ENCODE measurements at regions not wholly inside any gene's neighbourhood (a gene's known extent, or its start where the extent isn't known, plus 50 kb on each side); places are given as distances from the start of the nearest gene placed in this dataset.

- no peak for TF ChIP-seq ZFX (IDR thresholded peaks at IDR 0.05; ENCODE audit: borderline replicate concordance)
- TF ChIP-seq, protein P1, sequence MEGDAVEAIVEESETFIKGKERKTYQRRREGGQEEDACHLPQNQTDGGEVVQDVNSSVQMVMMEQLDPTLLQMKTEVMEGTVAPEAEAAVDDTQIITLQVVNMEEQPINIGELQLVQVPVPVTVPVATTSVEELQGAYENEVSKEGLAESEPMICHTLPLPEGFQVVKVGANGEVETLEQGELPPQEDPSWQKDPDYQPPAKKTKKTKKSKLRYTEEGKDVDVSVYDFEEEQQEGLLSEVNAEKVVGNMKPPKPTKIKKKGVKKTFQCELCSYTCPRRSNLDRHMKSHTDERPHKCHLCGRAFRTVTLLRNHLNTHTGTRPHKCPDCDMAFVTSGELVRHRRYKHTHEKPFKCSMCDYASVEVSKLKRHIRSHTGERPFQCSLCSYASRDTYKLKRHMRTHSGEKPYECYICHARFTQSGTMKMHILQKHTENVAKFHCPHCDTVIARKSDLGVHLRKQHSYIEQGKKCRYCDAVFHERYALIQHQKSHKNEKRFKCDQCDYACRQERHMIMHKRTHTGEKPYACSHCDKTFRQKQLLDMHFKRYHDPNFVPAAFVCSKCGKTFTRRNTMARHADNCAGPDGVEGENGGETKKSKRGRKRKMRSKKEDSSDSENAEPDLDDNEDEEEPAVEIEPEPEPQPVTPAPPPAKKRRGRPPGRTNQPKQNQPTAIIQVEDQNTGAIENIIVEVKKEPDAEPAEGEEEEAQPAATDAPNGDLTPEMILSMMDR (IDR thresholded peaks at IDR 0.05): no peak
- H3K27ac ChIP-seq: no peak overlapping the region
Measured at GRCh38 chr3:73222126-73222525, 160.7 kb downstream of the EBLN2 start.

DNA sequence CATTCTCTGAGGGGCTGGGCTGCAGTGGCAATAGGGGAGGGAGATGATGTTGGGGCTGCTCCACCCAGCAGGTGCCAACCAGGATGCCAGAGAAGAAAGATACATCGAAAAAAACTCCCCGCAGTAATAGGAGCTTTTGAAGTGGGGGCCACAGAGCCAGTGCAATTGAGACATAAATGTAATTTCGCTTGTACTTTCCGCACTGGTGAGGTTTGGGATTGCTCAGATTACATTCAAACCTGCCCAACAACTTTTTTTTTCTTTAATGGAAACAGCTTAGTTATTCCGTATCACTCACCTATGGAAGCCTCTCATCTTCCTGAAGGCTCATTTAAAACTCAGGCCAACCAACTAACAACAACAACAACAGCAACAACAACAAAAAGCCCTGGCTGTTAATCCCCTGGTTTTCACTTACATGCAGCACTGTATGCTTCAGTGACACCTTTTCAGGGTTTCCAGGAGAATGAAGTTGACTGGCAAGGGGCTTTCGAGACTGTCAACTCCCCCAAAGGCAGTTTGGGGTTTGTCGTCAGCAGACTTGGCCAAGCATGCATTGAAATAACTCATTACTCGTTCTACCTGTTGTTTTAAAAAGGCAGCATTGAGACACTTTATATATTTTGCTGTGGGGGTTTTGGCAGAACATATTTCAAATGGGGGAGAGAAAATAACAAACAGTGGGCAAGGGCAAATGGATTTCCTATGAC is 163.8 kb downstream of the EBLN2 start:
- H3K27ac ChIP-seq: no peak overlapping the region
- no peak for TF ChIP-seq ZFX (IDR thresholded peaks at IDR 0.05; ENCODE audit: borderline replicate concordance)
- TF ChIP-seq, protein P1 (IDR thresholded peaks at IDR 0.05): no peak

DNA sequence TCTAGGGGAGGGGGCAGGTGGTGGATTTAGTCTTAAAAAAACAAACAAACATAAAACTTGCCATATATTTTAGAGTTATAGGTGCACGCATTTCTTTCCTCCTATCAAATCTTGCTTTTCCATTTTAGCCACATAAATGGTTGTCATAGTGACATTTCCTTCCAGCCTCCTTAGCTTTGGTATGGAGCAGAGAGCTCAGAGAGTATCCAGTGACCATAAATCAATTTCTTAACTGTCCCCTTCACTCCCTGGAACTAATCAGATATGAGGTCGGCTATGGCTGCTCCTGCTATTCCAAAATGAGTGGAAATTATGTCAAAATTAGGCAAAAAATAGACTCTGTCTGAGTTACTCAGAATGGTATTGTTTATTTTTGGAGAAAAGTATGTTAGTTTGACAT is 164.5 kb downstream of the EBLN2 start:
- TF ChIP-seq, protein P1 (IDR thresholded peaks at IDR 0.05): no peak
- no peak for TF ChIP-seq ZFX (IDR thresholded peaks at IDR 0.05; ENCODE audit: borderline replicate concordance)
- H3K27ac ChIP-seq: no peak overlapping the region

GRCh38 chr3:73228000-73228399 is 166.5 kb downstream of the EBLN2 start:
- no peak overlapping the region for H3K27ac ChIP-seq
- TF ChIP-seq ZFX (IDR thresholded peaks at IDR 0.05; ENCODE audit: borderline replicate concordance): no peak
- TF ChIP-seq, protein P1 (IDR thresholded peaks at IDR 0.05): no peak

GRCh38 chr3:73228437-73228836 is 167.0 kb downstream of the EBLN2 start:
- H3K27ac ChIP-seq: no peak overlapping the region
- no peak for TF ChIP-seq ZFX (IDR thresholded peaks at IDR 0.05; ENCODE audit: borderline replicate concordance)
- TF ChIP-seq, protein P1 (IDR thresholded peaks at IDR 0.05): no peak

DNA sequence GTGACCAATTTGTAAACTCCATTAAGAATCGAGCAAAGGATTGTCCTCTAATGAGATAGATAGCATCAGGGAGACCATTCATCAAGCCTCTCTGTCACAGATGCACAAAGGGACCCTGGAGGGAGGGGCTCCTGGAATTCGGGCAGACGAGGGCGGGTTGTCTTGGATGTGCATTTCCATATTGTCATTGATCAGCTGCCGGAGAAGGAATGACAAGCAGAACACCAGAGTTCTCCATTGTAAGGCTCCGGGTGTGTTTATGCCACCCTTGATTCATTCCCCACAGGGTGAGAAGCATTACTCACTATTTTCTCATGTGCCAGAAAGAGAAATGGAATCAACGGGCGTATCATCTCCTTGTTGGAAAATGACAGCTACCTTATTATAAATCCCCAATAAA is 167.5 kb downstream of the EBLN2 start:
- TF ChIP-seq, protein P1 (IDR thresholded peaks at IDR 0.05): no peak
- TF ChIP-seq ZFX (IDR thresholded peaks at IDR 0.05; ENCODE audit: borderline replicate concordance): no peak
- no peak overlapping the region for H3K27ac ChIP-seq

DNA sequence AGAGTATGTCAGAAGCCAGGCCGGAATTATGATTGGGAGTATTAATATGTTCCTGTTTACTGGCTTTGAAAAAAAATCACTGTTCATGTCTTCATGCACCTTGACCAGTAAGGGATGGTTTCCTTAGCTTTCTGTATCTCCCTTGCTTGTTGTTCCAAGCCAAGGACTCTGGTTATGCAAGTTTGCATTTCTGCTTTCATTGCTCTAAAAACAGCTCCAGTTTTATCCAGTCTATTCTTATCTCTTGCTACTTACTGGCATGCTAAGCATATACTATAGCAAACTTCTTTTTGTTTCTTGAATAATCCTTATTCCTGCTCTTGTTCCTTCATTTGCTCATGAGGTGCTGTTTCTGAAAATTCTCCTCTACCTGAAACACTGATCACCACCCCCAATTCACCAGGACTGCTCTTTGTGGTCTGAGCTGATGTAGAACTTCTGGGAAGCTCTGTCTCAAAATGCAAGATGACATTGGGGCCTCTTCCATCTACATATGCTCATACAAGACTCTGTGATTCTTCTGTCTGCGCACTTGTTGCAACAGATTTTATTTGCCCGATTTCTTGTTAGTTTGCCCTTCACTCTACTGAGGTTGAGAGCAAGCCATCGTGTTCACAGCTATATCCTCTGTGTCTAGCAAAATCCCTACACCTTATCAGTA is 173.0 kb downstream of the EBLN2 start:
- H3K27ac ChIP-seq: no peak overlapping the region
- no peak for TF ChIP-seq ZFX (IDR thresholded peaks at IDR 0.05; ENCODE audit: borderline replicate concordance)
